HG03039 (cell line): ENCODE measurements at regions not wholly inside any gene's neighbourhood (a gene's known extent, or its start where the extent isn't known, plus 50 kb on each side); places are given as distances from the start of the nearest gene placed in this dataset.

ENCODE experiments used
- ATAC-seq: cut with Tn5 transposase; IDR thresholded peaks from one replicate; pipeline ENCODE4 v1.9.1; 2021; ENCODE audit warnings: mild to moderate bottlenecking, moderate library complexity; ENCODE audit not compliant: unreplicated experiment

DNA sequence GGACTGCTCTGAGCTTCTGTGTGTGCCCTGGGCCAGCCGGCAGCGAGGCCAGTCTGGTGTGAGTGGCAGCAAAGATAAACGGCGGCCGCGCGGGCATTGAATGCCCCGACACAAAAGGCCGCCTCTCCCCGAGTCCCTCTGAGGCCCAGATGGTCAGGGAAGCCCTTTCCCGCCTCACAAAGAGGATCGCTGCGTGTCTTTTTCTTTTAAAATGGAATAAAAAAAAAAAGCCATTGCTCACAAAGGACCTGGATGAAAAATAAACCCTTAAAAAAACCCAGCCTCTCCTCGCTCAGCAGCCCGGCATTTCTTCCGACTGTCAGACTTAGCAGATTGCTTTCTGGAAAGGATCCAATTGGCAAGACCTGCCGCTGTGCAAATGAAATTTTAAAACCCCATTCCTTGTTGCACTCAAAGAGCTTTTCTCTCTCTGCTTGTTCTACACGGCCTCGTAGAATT, 578.7 kb downstream of the BCOR start:
- ATAC-seq = no peak

DNA sequence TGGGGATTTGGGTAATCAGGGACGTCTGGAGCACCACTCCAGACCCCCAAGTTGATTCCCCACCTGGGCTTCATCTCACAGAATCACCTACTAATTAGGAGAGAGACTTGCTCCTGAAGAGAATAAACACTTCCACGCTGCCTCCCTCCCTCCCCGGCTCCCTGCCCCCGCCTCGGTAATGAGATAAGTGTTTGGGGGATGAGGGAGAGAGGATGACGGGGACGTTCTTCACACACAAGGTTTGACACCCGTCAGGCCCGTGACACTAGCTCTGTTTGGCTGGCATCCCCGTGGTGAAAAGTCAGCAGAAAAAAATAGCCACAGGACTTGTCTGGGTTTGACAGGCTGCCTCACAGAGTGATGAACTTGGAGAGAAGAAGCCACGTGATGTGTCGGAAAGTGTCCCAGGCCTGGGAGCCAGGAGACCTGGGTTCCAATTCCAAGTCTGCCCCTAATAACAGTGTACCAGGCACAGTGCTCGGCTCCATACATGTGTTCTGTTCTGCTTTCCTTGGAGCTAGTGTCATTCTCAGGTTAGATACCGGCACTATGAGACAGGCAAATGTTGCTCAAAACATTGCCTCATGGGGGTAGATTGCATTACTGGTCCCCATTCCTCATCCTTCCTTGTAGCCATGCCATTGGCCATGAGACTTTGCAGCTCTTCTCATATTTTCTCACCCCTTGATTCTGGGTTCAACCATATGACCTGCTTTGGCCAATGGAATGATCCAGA, 578.0 kb downstream of the BCOR start:
- ATAC-seq = no peak

DNA sequence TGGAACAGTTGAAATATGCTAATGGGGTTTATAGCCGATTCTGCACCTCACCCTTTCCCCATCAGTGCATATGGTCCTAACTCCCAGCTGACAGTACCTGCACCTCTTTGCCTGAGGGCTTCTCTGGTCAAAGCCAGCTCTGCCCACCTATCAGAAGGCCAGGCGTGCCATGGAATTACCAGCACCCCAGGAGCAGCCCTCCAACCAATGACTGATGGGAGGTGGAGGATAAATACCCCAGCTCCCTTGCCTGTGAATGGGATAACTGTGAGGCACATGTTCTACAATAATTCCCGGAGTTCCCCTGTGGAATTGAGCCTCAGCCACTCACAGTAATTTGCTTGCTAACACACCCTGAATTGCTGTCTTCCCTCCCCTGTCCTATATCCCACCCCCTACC, 572.0 kb downstream of the BCOR start:
- ATAC-seq = no peak

DNA sequence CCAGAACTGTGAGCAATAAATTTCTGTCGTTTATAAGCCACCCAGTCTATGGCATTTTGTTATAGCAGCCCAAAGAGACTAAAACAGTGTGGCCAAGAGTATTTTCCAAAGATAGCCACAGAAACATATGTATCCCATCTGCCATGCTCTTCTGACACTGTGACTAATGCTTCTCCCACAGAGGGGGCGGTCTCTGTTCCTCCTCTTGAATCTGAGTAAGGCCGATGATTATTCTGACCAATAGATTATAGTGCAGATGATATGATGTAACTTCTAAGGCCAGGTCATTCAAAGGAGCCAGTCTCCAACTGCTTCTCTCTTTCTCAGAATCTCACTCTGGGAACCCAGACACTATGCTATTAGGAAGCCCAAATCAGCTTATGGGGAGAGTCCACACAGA, 570.7 kb downstream of the BCOR start:
- no peak for ATAC-seq

DNA sequence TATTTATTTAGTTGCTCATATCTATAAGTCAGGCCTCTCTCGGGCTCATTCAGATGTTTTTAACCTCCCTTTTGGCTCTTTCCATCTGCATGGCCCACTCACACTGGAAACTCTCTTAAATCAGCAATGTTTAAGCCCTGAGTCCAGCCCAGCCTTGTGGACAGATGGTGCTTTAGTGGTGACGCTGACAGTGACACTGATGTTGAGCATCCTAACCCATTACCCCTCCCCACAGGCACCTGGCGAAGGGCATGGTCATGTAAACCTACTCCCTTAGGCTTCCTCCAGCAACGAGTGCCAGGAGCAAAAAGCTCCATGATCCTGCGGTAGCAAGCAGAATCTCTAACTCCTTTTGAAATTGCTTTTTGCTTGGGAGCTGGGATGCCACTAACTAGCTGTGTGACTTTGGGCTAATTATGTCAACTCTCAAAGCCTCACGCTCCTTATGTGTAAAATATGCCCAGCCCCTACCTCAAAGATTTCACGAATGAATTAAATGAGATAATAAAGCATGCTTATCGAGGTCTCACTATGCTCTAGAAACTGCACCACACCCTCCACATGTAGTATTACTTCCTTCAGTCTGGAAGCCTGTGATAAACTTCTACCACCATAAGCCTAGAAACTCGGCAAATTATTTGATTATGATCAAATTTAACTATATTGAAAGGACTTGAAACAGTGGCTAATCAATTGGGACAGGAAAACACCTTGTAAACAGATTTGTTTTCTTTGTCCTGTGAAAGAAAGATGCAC, 569.4 kb downstream of the BCOR start:
- no peak for ATAC-seq

DNA sequence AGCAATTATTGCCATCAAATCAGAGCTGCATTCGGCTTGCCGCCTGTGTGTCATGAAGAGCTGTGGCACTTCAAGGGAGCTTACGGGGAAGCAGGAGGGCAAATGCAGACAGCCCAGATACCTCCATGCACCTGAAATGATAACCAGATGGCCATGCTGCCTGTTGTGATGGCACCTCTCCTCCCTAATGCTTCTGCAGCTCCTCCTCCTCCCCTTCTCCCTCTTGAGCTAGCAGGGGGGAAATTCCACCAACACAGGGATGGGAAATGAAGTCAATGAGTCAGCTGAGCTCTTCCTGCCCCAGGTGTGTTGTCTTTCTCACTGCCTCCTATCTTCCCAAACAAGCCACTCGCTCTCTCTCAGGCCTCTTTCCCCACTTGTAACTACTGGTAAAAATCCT, 565.0 kb downstream of the BCOR start:
- ATAC-seq = no peak

DNA sequence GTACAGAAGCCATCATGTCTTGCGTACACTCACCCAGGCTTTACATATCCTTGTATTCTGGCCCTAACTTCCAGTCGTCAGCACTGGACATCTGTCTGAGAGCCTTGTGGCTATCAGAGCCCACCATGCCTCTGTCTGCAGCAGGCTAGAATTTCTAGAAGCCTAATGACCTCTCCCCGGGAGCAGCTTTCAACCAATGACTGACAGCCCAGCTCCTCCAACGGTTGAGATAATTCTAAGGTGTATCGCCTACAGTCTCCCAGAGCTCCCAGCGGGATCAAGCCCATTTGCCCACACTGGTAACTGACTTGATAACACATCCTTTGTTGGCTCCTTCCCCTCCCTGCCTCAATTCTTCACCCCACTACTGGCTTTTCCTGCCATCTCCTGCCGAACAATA, 562.8 kb downstream of the BCOR start:
- ATAC-seq = no peak

DNA sequence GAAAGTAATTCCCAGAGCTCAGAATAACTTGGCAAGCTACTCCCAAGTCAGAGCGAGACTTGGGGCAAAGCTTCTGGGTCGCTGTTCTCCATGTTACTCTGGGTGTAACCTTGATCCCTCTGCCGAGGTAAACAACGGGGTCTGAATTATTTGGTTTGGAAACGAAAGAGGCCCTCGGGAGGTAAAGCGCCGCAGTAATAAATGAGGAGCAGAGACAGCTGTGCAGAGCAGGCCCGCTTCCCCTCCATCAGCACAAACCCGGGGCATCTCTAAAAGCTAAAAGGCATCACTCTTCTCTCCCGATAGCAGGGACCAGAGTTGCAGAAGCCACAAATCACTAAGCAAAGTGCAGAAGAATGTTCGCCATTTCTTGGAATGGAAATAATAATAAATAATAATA, 561.5 kb downstream of the BCOR start:
- no peak for ATAC-seq

DNA sequence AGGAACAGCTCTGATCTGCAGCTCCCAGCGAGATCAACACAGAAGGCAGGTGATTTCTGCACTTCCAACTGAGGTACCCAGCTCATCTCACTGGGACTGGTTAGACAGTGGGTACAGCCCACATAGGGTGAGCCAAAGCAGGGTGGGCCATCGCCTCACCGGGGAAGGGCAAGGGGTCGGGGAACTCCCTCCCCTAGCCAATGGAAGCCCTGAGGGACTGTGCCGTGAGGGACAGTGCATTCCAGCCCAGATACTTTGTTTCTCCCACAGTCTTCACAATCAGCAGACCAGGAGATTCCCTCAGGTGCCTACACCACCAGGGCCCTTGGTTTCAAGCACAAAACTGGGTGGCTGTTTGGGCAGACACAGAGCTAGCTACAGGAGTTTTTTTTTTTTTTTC, 555.9 kb downstream of the BCOR start:
- ATAC-seq = no peak

DNA sequence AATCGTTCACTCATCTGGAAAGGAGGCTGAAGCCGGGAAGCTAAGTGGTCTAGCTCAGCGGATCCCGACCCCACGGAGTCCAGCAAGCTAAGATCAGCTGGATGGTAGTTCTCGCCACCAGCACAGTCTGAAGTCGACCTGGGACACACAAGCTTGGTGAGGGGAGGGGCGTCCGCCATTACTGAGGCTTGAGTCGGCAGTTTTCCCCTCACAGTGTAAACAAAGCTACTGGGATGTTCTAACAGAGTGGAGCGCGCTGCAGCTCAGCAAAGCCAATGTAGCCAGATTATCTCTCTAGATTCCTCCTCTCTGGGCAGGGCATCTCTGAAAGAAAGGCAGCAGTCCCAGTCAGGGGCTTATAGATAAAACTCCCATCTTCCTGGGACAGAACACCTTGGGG, 555.4 kb downstream of the BCOR start:
- no peak for ATAC-seq

DNA sequence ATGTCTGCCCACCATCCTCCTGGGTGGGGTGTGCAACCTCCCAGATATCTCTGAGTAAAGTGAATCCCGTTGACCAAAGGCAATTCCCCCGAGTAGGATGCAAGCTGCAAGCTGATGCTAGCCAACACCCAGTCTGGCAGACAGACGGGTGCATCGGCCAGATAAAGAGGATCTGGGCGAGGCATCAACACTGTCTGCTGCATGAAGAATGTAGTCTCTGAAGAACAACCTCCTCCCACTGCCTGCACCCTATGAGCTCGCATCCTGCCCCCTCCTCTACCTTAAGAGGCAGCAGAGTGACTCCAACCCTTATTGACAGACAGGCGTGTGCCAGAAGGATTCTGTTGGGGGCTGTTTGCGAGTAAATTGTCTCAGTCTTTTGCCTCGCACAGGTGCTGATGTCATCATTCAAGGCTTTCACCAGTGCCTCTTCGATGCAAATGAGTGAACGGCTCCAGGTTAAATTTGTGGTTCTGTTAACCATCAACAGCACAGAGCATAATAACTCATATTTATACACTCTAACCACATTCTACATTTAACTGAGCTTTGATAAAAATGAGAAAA, 546.9 kb downstream of the BCOR start:
- ATAC-seq = no peak

DNA sequence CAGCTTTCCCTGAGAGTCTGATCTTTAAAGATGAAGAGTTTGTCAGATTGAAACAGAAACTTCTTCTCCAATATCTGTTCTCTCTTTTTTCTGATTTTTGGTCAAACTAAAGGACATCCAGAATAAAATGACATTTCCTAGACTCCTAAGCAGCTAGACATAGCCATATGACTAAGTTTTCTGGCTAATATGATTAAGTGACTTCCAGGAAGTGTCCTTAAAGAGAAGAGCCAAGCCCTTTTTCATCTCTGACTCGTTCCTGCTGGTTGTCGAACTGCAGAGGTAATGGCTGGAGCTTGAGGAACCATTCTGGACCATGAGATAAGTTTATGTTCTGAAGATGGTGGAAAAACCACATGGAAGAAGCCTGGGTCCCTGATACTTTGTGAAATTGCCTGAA, 546.0 kb downstream of the BCOR start:
- no peak for ATAC-seq

DNA sequence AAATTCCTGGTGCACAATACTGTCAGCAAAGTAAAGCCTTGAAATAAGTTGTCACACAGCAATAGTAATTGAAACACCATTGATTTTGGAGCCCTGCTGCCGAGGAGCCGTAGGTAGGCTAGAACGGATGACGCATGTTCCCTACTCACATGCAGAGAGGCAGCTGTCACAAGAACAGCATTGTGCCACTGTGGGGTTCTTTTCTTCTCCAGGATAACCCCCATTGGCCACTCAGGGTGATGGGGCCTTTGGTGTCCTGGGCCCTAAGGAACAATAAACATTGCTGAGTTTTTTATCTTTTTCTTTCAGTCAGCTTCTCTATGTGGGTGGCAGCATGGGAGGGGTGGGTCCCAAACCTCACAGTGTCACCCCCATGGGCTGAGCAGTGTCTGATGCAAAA, 542.3 kb downstream of the BCOR start:
- ATAC-seq = no peak

DNA sequence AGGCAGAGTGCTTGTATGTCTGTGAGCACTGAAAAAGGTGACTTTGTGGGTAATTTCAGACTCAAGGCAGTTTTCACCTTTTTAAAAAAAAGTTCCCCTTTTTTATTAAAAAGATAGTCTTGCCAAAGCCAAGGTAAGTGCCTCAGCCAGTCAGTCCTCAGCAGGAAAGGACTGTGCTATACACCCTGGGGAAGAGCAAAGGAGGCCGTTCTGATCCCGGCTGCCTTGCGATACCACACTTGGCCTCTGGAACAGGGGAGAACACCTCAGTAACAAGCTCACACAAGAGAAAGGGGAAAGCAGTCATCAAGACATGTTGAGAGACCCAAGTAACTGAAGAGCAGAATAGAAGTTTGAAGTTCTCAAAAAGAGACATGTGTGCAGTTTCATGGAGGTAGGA, 541.7 kb downstream of the BCOR start:
- ATAC-seq = no peak

DNA sequence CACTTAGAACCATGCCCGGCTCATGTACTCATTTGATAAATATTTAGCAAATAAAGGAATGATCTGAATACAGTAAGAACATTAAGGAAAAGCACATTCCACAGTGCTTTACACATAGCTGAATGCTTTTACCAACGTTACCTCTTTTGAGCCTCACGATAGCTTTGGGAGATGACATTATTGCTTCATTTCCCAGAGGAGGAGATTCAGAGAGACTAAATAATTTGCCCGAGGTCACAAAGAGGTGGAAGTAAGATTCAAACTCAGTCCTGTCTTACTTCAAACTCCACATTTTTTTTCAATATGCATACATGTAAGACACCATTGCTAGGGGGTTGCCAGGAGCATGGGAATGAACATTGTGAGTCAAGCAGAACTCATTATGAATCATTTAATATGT, 538.5 kb downstream of the BCOR start:
- ATAC-seq = no peak

DNA sequence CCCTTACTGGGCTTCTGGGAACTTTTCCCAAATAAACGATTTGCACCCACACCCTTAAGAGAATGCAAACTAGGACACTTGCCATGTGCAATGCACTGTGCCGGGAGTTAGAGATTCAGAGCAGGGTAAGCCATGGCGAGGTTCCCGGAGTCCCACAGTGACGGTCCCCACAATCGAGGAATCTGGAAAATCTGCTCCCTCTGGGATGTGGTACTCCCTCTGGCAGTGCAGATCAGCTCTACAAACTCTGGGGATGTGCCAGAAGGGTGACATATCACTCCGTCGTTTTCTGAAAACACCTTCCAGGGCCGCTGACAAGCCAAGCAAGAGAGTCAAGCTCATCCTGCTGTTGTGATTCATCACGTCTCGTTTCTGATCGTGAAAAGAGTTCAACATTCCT, 537.5 kb downstream of the BCOR start:
- ATAC-seq = no peak

DNA sequence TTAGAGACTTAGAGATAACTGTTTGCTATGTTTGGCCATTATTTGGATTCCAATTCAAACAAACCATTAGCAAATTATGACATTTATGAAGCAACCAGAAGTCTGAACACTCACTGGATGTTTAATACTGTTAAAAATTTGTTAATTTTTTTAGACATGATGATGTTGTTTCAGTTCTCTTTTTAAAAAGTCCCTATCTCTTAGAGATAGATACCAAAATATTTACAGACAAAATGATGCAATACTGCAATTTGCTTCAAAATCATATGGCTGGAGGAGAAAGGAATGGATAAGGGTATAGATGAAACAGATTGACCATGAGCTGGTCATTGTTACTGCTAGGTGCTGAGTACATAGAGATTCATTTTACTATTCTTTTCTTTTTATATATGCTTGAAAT, 534.6 kb downstream of the BCOR start:
- no peak for ATAC-seq

DNA sequence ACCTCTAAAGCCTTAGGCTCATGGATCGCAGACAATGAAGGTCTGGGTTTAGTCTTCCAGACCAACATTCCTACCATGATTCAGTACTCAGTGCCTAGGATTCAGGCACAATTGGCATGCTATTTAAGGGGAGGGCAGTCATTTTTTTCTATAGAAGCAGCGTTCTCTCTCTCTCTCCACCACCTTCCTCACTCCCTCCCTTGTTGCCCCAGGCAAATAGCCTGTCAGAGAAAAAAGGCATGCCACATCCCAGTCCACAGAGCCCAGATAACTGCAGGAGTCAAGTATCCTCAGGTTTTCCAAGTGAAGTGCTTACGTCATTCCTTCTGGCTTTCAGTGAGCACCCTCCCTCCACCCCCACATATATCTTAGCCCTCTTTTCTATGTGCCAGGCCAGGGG, 533.0 kb downstream of the BCOR start:
- no peak for ATAC-seq

DNA sequence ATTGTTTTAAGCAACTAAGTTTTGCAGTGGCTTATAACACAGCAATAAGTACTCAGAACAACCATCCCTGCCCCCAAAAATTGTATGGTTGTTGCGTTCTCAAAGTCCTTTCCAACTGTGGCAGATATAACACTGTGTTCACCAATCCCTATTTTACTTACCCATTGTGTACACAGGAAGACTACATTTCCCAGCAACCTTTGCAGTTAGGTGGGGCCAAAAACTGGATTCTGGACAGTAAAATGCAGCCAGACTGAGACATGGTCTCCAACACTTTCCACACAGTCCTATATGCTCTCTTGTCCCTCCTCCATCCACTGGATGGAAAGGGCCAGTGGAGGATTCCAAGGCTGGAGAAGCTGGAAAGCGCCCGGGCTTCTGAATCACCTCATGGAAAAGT, 523.6 kb downstream of the BCOR start:
- no peak for ATAC-seq

DNA sequence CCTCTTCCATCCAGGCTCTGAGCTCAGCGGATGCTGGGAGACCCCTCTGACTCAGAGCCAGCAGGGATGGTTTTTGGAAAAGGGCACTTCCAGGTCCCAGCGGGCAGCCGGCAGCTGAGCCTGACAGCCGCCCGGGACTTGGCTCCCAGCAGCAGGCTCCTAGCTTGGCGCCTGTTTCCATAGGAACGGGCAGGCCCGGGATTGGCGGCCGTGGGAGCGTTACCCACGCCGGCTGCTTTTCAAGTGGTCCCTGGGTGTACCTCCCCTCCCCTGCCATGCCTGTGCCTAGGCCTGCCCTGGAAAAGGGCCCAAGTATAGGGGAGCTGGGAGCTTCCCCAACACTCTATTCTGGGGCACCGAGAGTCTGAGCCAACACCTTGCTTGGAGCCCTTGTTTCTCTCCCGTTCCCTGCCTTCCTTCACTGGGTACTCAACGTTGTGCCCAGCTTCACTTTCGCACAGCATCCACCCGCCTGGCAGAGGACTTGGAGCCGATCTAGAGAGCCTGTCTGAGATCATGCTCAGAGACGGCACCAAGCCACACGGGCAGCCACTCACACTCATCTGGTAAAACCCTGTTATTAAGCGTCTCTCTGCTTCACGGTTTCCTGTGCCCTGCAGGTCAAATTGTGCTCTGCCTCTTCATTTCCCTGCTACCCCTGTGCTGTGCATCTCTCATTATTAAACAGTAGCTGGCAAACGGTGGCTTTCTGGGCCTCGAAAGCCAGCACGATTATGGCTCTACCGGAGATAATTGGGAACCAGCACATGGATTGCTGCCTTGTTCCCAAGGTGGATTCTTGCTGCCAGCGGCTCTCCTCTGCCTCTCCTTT, 521.5 kb downstream of the BCOR start:
- ATAC-seq = no peak

DNA sequence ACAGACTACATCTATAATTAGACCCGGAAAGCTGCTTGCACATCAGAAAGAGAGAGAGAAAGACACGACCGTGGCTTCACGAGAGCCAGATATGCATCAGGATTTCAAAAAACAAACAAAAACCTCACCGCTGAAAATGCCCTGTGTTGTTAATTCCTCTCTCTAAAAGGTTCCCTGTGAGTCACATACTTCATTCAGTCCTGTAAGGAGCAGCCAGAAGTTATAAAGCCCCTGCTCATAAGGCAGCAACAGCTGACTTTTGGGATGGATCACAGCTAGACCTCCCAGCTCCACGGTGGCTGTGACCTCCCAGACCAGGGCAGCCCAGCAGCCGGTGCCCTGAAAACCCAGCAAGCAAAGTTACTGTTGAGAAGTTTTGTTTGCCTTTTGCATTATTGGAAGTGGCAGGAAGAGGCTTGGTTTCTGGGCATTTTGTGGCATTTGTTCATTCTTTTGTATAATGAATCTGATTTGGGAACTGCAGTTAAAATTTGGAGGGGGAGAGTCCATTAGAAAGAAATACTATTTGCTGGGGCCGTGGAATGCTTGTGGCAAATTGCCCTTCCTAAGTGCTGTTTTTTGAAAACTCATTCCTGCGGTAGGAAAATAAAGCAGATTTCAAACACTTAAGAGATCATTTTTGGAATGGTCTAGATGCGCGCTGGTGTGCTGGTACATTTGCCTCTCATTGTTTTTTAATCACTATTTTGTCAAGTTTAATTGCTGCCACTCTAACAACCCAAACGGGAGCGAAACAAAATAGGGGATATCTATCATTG, 520.4 kb downstream of the BCOR start:
- no peak for ATAC-seq
